Skeletal muscle tissue (tissue), 3 donors: ENCODE measurements at regions not wholly inside any gene's neighbourhood (a gene's known extent, or its start where the extent isn't known, plus 50 kb on each side); places are given as distances from the start of the nearest gene placed in this dataset.
A peak's percentile ranks its signal among the peaks of the same experiment; 100 is the strongest.

Source experiments
- H3K27ac ChIP-seq: one replicate; pipeline ENCODE4 v1.7.0; 2013; ENCODE audit warnings: mild to moderate bottlenecking, low read depth, low read length, inconsistent platforms
- H3K27me3 ChIP-seq, 3 donors: one replicate each; pipeline ENCODE4 v1.7.0; 2013; ENCODE audit warnings: low read length in 3 of 3; ENCODE audit not compliant: control insufficient read depth in 3 of 3, insufficient read depth in 3 of 3
- H3K36me3 ChIP-seq, 3 donors: one replicate each; pipeline ENCODE4 v1.7.0; 2013; ENCODE audit warnings: low read length in 3 of 3; ENCODE audit not compliant: control insufficient read depth in 3 of 3, insufficient read depth in 3 of 3
- H3K4me1 ChIP-seq, 3 donors: one replicate each; pipeline ENCODE4 v1.7.0; 2013; ENCODE audit warnings: low read length in 3 of 3, mild to moderate bottlenecking in 3 of 3; ENCODE audit not compliant: control insufficient read depth in 3 of 3, insufficient read depth in 3 of 3
- H3K4me3 ChIP-seq, 3 donors: one replicate each; pipeline ENCODE4 v1.7.0; 2013; ENCODE audit warnings: low read length in 3 of 3
- H3K9ac ChIP-seq, 3 donors: one replicate each; pipeline ENCODE4 v1.7.0; 2013; ENCODE audit warnings: low read length in 3 of 3, mild to moderate bottlenecking in 3 of 3, moderate library complexity in 2 of 3, low read depth in 1 of 3
- H3K9me3 ChIP-seq, 3 donors: one replicate each; pipeline ENCODE4 v1.7.0; 2013; ENCODE audit warnings: low read length in 3 of 3; ENCODE audit not compliant: control insufficient read depth in 3 of 3
- donor health status: Osteomylitis.

- Histone ChIP-seq H3K4me3 (peak overlapping the region in 1 of 3 donors; percentile 40), H3K27me3 (no peaks in the 10 kb centered on the region), H3K27ac (no peak overlapping the region), H3K36me3 (no peaks in the 10 kb centered on the region), H3K9me3 (no peaks in the 10 kb centered on the region), H3K4me1 (no peaks in the 10 kb centered on the region), H3K9ac (no peak overlapping the region)
Observed at GRCh38 chrX:10833299-10834169, 213.1 kb upstream of the MID1 start.

DNA sequence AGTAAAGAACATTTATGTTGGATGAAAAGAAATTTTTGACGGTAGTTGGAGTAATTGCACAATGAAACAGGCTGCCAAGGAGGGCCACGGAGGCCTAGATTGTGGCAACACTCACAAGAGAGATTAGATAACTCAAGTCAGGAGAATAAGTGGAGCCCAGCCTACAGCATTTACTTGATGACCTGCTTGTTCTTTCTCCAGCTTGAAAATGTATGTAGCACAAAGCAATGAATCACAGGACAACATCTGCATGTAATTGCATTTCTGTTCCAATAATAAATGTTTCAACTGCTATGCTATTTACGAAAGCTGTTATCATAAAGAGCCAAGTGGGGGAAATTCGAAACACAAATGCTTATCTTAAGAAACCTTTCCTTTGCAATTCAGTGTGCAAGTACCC is 221.2 kb upstream of the MID1 start:
- Histone ChIP-seq H3K4me1 (no peaks in the 10 kb centered on the region), H3K36me3 (no peaks in the 10 kb centered on the region), H3K27me3 (no peaks in the 10 kb centered on the region), H3K4me3 (no peak overlapping the region), H3K9ac (no peak overlapping the region), H3K27ac (no peak overlapping the region), H3K9me3 (no peaks in the 10 kb centered on the region)

GRCh38 chrX:10842646-10843045 is 222.3 kb upstream of the MID1 start:
- Histone ChIP-seq H3K4me3 (no peak overlapping the region), H3K4me1 (no peaks in the 10 kb centered on the region), H3K27me3 (no peaks in the 10 kb centered on the region), H3K27ac (no peak overlapping the region), H3K36me3 (no peaks in the 10 kb centered on the region), H3K9ac (no peak overlapping the region), H3K9me3 (no peaks in the 10 kb centered on the region)

- H3K36me3 ChIP-seq = no peaks in the 10 kb centered on the region
- H3K27me3 ChIP-seq = no peaks in the 10 kb centered on the region
- H3K27ac ChIP-seq = no peak overlapping the region
- H3K4me1 ChIP-seq = no peaks in the 10 kb centered on the region
- H3K9me3 ChIP-seq = no peaks in the 10 kb centered on the region
- no peak overlapping the region for H3K9ac ChIP-seq
- no peak overlapping the region for H3K4me3 ChIP-seq
Observed at GRCh38 chrX:10847333-10847732, 226.9 kb upstream of the MID1 start.

- Histone ChIP-seq H3K27me3 (no peaks in the 10 kb centered on the region), H3K36me3 (no peaks in the 10 kb centered on the region), H3K4me3 (no peak overlapping the region), H3K9me3 (no peaks in the 10 kb centered on the region), H3K4me1 (no peaks in the 10 kb centered on the region), H3K27ac (no peak overlapping the region), H3K9ac (no peak overlapping the region)
Observed at GRCh38 chrX:10851809-10852208, 231.4 kb upstream of the MID1 start.

- no peaks in the 10 kb centered on the region for H3K27me3 ChIP-seq
- H3K9me3 ChIP-seq = no peaks in the 10 kb centered on the region
- H3K4me1 ChIP-seq = no peaks in the 10 kb centered on the region
- no peaks in the 10 kb centered on the region for H3K36me3 ChIP-seq
- H3K27ac ChIP-seq = no peak overlapping the region
- H3K9ac ChIP-seq = no peak overlapping the region
- no peak overlapping the region for H3K4me3 ChIP-seq
Observed at GRCh38 chrX:10854594-10854993, 234.2 kb upstream of the MID1 start.

DNA sequence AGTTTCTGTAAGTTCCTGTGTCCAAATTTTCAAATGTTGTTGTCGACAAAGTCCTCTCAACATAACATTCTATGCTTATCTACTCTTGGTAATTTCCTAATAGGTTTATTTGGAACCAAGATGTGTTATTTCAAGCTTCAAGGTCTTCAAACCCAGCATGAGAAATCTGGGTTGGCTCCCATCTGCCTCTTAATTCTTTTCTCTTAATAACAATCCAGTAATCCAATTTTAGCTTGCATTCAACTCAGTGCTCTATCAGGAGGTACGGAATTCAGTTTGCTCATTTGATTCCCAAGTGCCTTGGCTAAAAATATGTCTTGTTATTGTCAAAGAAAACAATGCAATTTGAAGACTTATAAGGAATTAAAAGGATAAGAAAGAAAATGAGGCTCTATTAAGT is 235.5 kb upstream of the MID1 start:
- Histone ChIP-seq H3K27ac (no peak overlapping the region), H3K9me3 (no peaks in the 10 kb centered on the region), H3K4me3 (no peak overlapping the region), H3K27me3 (no peaks in the 10 kb centered on the region), H3K9ac (no peak overlapping the region), H3K4me1 (no peaks in the 10 kb centered on the region), H3K36me3 (no peaks in the 10 kb centered on the region)

GRCh38 chrX:10856797-10857196 is 236.4 kb upstream of the MID1 start:
- Histone ChIP-seq H3K36me3 (no peaks in the 10 kb centered on the region), H3K9me3 (no peaks in the 10 kb centered on the region), H3K27me3 (no peaks in the 10 kb centered on the region), H3K4me3 (no peak overlapping the region), H3K27ac (no peak overlapping the region), H3K4me1 (no peaks in the 10 kb centered on the region), H3K9ac (no peak overlapping the region)

DNA sequence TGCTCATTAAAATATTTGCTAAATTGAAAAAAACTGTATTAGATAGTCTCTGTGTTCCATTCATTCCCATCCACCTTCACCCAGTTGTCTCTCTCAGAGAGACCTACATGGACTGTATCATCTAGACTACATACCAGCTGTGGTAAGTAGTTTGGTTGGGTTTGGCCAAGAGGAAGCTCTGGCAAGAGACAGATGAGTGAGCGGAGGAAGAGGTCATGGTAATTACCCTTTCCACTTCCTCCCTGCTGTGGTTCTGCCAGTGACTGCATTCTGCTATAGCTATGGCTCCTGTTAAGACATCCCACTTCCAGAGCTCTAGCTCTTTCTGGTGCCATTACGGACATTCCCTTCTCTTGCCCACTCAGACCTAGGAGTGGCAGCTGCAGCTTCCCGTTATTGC is 239.0 kb upstream of the MID1 start:
- Histone ChIP-seq H3K27me3 (no peaks in the 10 kb centered on the region), H3K9ac (no peak overlapping the region), H3K4me1 (no peaks in the 10 kb centered on the region), H3K4me3 (no peak overlapping the region), H3K36me3 (no peaks in the 10 kb centered on the region), H3K27ac (no peak overlapping the region), H3K9me3 (no peaks in the 10 kb centered on the region)

GRCh38 chrX:10875995-10876394 is 235.1 kb upstream of the HCCS start:
- H3K27me3 ChIP-seq = no peaks in the 10 kb centered on the region
- no peaks in the 10 kb centered on the region for H3K9me3 ChIP-seq
- no peak overlapping the region for H3K4me3 ChIP-seq
- no peaks in the 10 kb centered on the region for H3K4me1 ChIP-seq
- H3K9ac ChIP-seq = no peak overlapping the region
- no peaks in the 10 kb centered on the region for H3K36me3 ChIP-seq
- no peak overlapping the region for H3K27ac ChIP-seq
